ENCODE measurements at regions not wholly inside any gene's neighbourhood (a gene's known extent, or its start where the extent isn't known, plus 50 kb on each side); places are given as distances from the start of the nearest gene placed in this dataset.

- H3K4me1 ChIP-seq (ENCODE audit: insufficient read depth, low read length, severe bottlenecking): peaks cover 88% of the 10 kb centered on the region
- no peak for TF ChIP-seq EZH2 (IDR thresholded peaks at IDR 0.05; ENCODE audit: borderline replicate concordance, low read length)
- TF ChIP-seq, protein P1, sequence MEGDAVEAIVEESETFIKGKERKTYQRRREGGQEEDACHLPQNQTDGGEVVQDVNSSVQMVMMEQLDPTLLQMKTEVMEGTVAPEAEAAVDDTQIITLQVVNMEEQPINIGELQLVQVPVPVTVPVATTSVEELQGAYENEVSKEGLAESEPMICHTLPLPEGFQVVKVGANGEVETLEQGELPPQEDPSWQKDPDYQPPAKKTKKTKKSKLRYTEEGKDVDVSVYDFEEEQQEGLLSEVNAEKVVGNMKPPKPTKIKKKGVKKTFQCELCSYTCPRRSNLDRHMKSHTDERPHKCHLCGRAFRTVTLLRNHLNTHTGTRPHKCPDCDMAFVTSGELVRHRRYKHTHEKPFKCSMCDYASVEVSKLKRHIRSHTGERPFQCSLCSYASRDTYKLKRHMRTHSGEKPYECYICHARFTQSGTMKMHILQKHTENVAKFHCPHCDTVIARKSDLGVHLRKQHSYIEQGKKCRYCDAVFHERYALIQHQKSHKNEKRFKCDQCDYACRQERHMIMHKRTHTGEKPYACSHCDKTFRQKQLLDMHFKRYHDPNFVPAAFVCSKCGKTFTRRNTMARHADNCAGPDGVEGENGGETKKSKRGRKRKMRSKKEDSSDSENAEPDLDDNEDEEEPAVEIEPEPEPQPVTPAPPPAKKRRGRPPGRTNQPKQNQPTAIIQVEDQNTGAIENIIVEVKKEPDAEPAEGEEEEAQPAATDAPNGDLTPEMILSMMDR (IDR thresholded peaks at IDR 0.05; ENCODE audit: low read length): no peak
- no peaks in the 10 kb centered on the region for H3K79me2 ChIP-seq (ENCODE audit: insufficient read depth, low read length)
- H3K27ac ChIP-seq (ENCODE audit: low read depth, low read length, poor library complexity, severe bottlenecking): peak overlapping the region; percentile 95
- no peaks in the 10 kb centered on the region for H3K9me3 ChIP-seq (ENCODE audit: low read length)
- peak overlapping the region; percentile 70 for H3K9ac ChIP-seq (ENCODE audit: low read length)
- no peaks in the 10 kb centered on the region for H3K36me3 ChIP-seq (ENCODE audit: insufficient read depth, low read length)
- H3F3A ChIP-seq (ENCODE audit: insufficient read depth, low read length): peaks cover 12% of the 10 kb centered on the region
- H3K27me3 ChIP-seq (ENCODE audit: insufficient read depth, low read length): no peaks in the 10 kb centered on the region
- H3K4me3 ChIP-seq (ENCODE audit: low read depth, low read length, poor library complexity, severe bottlenecking): peak overlapping the region; percentile 22
- H3K4me2 ChIP-seq (ENCODE audit: low read length): peak overlapping the region; percentile 56
- H2AFZ ChIP-seq (ENCODE audit: low read length): no peak overlapping the region
- no peaks in the 10 kb centered on the region for H3K9me2 ChIP-seq (ENCODE audit: low read depth, low read length)
- H4K20me1 ChIP-seq (ENCODE audit: insufficient read depth, low read length): no peaks in the 10 kb centered on the region
Observed at GRCh38 chr1:234961456-234962339, 166.9 kb downstream of the TOMM20 start.

DNA sequence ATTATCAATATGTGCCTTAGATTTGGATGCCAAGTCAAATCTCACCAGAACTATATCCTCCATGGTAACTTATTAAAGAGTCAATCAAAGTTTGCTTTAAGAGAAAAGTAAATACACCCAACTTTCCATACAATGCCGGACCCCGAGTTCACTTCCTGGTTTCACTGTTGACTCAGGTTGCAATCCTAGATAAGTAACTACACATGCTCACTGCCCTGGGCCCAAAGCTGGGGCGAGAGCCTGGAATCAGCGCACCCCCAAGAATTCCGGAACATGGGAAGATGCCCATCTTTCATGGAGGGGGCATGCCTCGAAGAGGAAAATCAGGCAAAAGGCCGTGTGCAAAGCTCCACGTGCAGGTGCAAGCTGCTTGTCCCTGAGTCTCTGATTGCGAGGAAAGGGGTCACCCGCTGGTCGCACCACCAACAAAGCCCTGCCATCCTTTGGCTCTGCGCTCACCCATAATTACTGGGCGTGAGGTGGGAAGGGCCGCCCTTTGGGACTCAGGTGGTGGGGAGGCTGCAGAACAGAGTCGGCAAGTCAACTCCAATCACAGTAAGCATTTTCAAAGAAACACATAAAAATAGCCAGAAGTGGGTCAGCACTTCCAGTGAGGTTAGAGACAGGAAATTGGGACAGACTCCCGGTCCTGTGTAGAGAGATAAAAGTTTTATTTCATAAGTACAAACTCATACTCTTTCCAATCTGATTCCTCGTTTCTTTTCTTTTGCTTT lies 167.7 kb downstream of the TOMM20 start:
- TF ChIP-seq EZH2 (IDR thresholded peaks at IDR 0.05; ENCODE audit: borderline replicate concordance, low read length): no peak
- TF ChIP-seq, protein P1 (IDR thresholded peaks at IDR 0.05; ENCODE audit: low read length): no peak
- Histone ChIP-seq H3K27ac (ENCODE audit: low read depth, low read length, poor library complexity, severe bottlenecking) (peak overlapping the region; percentile 95), H3K27me3 (ENCODE audit: insufficient read depth, low read length) (no peaks in the 10 kb centered on the region), H3K9me2 (ENCODE audit: low read depth, low read length) (no peaks in the 10 kb centered on the region), H3K9ac (ENCODE audit: low read length) (peak overlapping the region; percentile 70; the same call in 1 of the 2 replicates), H3K4me1 (ENCODE audit: insufficient read depth, low read length, severe bottlenecking) (peaks cover 96% of the 10 kb centered on the region), H2AFZ (ENCODE audit: low read length) (no peak overlapping the region), H3K4me2 (ENCODE audit: low read length) (peak overlapping the region; percentile 56), H4K20me1 (ENCODE audit: insufficient read depth, low read length) (no peaks in the 10 kb centered on the region), H3K79me2 (ENCODE audit: insufficient read depth, low read length) (no peaks in the 10 kb centered on the region), H3K4me3 (ENCODE audit: low read depth, low read length, poor library complexity, severe bottlenecking) (no peak overlapping the region), H3F3A (ENCODE audit: insufficient read depth, low read length) (peaks cover 12% of the 10 kb centered on the region), H3K36me3 (ENCODE audit: insufficient read depth, low read length) (no peaks in the 10 kb centered on the region), H3K9me3 (ENCODE audit: low read length) (no peaks in the 10 kb centered on the region)

- peaks cover 100% of the 10 kb centered on the region for H3K4me1 ChIP-seq (ENCODE audit: insufficient read depth, low read length, severe bottlenecking)
- H3K27ac ChIP-seq (ENCODE audit: low read depth, low read length, poor library complexity, severe bottlenecking): peak overlapping the region; percentile 95
- no peak for TF ChIP-seq EZH2 (IDR thresholded peaks at IDR 0.05; ENCODE audit: borderline replicate concordance, low read length)
- TF ChIP-seq, protein P1 (IDR thresholded peaks at IDR 0.05; ENCODE audit: low read length): no peak
- H3K79me2 ChIP-seq (ENCODE audit: insufficient read depth, low read length): no peaks in the 10 kb centered on the region
- no peak overlapping the region for H3K4me2 ChIP-seq (ENCODE audit: low read length)
- no peaks in the 10 kb centered on the region for H4K20me1 ChIP-seq (ENCODE audit: insufficient read depth, low read length)
- H3F3A ChIP-seq (ENCODE audit: insufficient read depth, low read length): peaks cover 12% of the 10 kb centered on the region
- no peaks in the 10 kb centered on the region for H3K9me2 ChIP-seq (ENCODE audit: low read depth, low read length)
- no peak overlapping the region; the same call in 1 of the 2 replicates for H3K9ac ChIP-seq (ENCODE audit: low read length)
- no peak overlapping the region for H2AFZ ChIP-seq (ENCODE audit: low read length)
- no peaks in the 10 kb centered on the region for H3K36me3 ChIP-seq (ENCODE audit: insufficient read depth, low read length)
- H3K27me3 ChIP-seq (ENCODE audit: insufficient read depth, low read length): no peaks in the 10 kb centered on the region
- H3K4me3 ChIP-seq (ENCODE audit: low read depth, low read length, poor library complexity, severe bottlenecking): no peak overlapping the region
- H3K9me3 ChIP-seq (ENCODE audit: low read length): no peaks in the 10 kb centered on the region
Observed at GRCh38 chr1:234958706-234959657, 169.7 kb downstream of the TOMM20 start.
